GM23338 (cell line): ENCODE measurements at regions not wholly inside any gene's neighbourhood (a gene's known extent, or its start where the extent isn't known, plus 50 kb on each side); places are given as distances from the start of the nearest gene placed in this dataset.
A peak's percentile ranks its signal among the peaks of the same experiment; 100 is the strongest.

ENCODE experiments used
- ATAC-seq: fragments of 200-7000 bp; cut with Tn5 transposase; 3 replicates; pipeline ENCODE4 v1.9.1; 2020
- DNase-seq: peaks from one replicate; pipeline ENCODE4 v3.0.0-alpha.2; 2015; ENCODE audit warnings: low spot score
- H2AFZ ChIP-seq: fragments of 200-600 bp; sonication (generic); 2 replicates; pipeline ENCODE4 v1.8.0; 2016; ENCODE audit warnings: antibody characterized with exemption, mild to moderate bottlenecking, moderate library complexity
- H3F3A ChIP-seq: fragments of 200-600 bp; sonication (generic); replicated peaks from 2 replicates; pipeline ENCODE4 v1.8.0; 2017; ENCODE audit warnings: antibody characterized with exemption, mixed run types, low read depth
- H3K27ac ChIP-seq: fragments of 200-600 bp; sonication (generic); 2 replicates; pipeline ENCODE4 v1.6.1; 2016; ENCODE audit warnings: low read depth
- H3K27me3 ChIP-seq: fragments of 200-600 bp; sonication (generic); 2 replicates; pipeline ENCODE4 v1.8.0; 2016; ENCODE audit warnings: mild to moderate bottlenecking, mixed run types, moderate library complexity; ENCODE audit not compliant: insufficient read depth
- H3K36me3 ChIP-seq: fragments of 200-600 bp; sonication (generic); 2 replicates; pipeline ENCODE4 v1.8.0; 2016; ENCODE audit warnings: mild to moderate bottlenecking; ENCODE audit not compliant: insufficient read depth
- H3K4me1 ChIP-seq: fragments of 200-600 bp; sonication (generic); 2 replicates; pipeline ENCODE4 v1.8.0; 2016; ENCODE audit warnings: mild to moderate bottlenecking, moderate library complexity; ENCODE audit not compliant: insufficient read depth
- H3K4me2 ChIP-seq: fragments of 200-600 bp; sonication (generic); 2 replicates; pipeline ENCODE4 v1.7.1; 2017; ENCODE audit warnings: mixed run types
- H3K4me3 ChIP-seq: fragments of 200-600 bp; sonication (generic); 2 replicates; pipeline ENCODE4 v1.6.1; 2016; ENCODE audit warnings: mixed run types
- H3K79me2 ChIP-seq: fragments of 200-600 bp; sonication (generic); replicated peaks from 2 replicates; pipeline ENCODE4 v1.8.0; 2017; ENCODE audit warnings: mild to moderate bottlenecking; ENCODE audit not compliant: insufficient read depth
- H3K9me2 ChIP-seq: fragments of 200-600 bp; sonication (generic); 2 replicates; pipeline ENCODE4 v1.8.0; 2017; ENCODE audit not compliant: insufficient read depth
- H4K20me1 ChIP-seq: fragments of 200-600 bp; sonication (generic); replicated peaks from 2 replicates; pipeline ENCODE4 v1.8.0; 2017; ENCODE audit warnings: mild to moderate bottlenecking; ENCODE audit not compliant: insufficient read depth
- H3K27ac Mint-ChIP-seq: 2 replicates; pipeline ENCODE4 v1.8.0; 2020; ENCODE audit warnings: inconsistent platforms, mild to moderate bottlenecking, moderate library complexity, mixed read lengths
- H3K27me3 Mint-ChIP-seq: 3 replicates; pipeline ENCODE4 v1.8.0; 2022; ENCODE audit warnings: low read depth, mild to moderate bottlenecking, moderate library complexity, mixed read lengths, inconsistent platforms; ENCODE audit not compliant: insufficient read depth, poor library complexity
- H3K36me3 Mint-ChIP-seq: 3 replicates; pipeline ENCODE4 v1.8.0; 2021; ENCODE audit warnings: low read depth, mild to moderate bottlenecking, inconsistent platforms, moderate library complexity, mixed read lengths
- H3K4me1 Mint-ChIP-seq: 3 replicates; pipeline ENCODE4 v1.8.0; 2020; ENCODE audit warnings: mild to moderate bottlenecking, inconsistent platforms, mixed read lengths
- H3K4me3 Mint-ChIP-seq: 3 replicates; pipeline ENCODE4 v1.8.0; 2021; ENCODE audit warnings: moderate library complexity, mild to moderate bottlenecking, inconsistent platforms, mixed read lengths
- H3K9me3 Mint-ChIP-seq: 3 replicates; pipeline ENCODE4 v1.8.0; 2020; ENCODE audit warnings: moderate library complexity, mild to moderate bottlenecking, inconsistent platforms, mixed read lengths
- CREB1 ChIP-seq: fragments of 250-450 bp; sonication (Bioruptor Pico); IDR thresholded peaks from 2 replicates; pipeline ENCODE4 v1.5.0; 2020; ENCODE audit warnings: low read depth, mild to moderate bottlenecking, moderate library complexity
- CTCF ChIP-seq, 2 experiments: fragments of 200-600 bp in 1 of 2; sonication (generic) in 1 of 2; conservative IDR thresholded peaks; 2 replicates each; pipeline versions ENCODE4 v1.5.1 to v1.6.1; 2016 to 2017; ENCODE audit warnings: antibody characterized with exemption in 2 of 2, low read depth in 2 of 2, mild to moderate bottlenecking in 2 of 2, moderate library complexity in 1 of 2
- JUNB ChIP-seq: IDR thresholded peaks from one replicate; pipeline ENCODE4 v1.6.1; 2016; ENCODE audit warnings: antibody characterized with exemption; ENCODE audit not compliant: unreplicated experiment
- NANOG ChIP-seq: IDR thresholded peaks from 2 replicates; pipeline ENCODE4 v1.6.1; 2016; ENCODE audit warnings: antibody characterized with exemption, borderline replicate concordance
- POLR2AphosphoS5 ChIP-seq: IDR thresholded peaks from 2 replicates; pipeline ENCODE4 v1.6.1; 2016; ENCODE audit warnings: antibody characterized with exemption, low read depth
- TF ChIP-seq, protein P1 (sequence below): fragments of 250-450 bp; sonication (Bioruptor Pico); IDR thresholded peaks from 2 replicates; pipeline ENCODE4 v1.5.0; 2020; ENCODE audit warnings: mild to moderate bottlenecking, moderate library complexity
- TF ChIP-seq, protein P2 (sequence below): IDR thresholded peaks from one replicate; pipeline ENCODE4 v1.6.1; 2018; ENCODE audit warnings: antibody characterized with exemption; ENCODE audit not compliant: unreplicated experiment

DNA sequence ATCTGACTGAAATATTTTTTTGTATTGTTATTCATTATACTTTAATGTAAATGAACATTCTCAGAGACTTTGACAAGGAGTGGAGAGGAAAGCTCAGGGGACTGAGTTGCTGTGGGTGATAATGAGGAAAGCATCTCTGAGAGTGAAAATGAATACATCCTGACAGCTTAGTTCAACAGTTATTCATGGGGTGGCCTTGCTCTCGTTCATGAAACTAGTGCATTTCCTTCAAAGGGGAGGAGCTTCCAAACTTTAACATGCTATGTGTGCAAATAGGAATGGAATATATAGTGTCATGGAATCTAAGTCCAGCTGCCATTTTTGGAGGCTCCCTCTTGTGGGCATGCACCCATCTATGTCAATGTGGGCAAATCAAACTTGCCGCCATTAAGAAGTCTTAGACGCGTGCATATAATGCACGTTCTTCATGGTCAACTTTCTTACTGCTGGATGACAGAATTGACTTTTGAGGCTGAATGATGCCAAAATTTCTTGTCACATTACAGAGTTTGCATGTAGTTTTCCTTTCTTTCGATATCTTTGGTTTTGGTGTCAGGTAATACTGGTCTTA is 124.3 kb upstream of the TMEM170B start:
- ATAC-seq (no peak), DNase-seq (no peak)
- H3K9me3 Mint-ChIP-seq = peaks cover 12% of the 10 kb centered on the region; the same call in 2 of the 3 replicates
- Histone ChIP-seq H2AFZ (no peak overlapping the region), H3K27me3 (no peaks in the 10 kb centered on the region), H3K27ac (no peak overlapping the region), H3K79me2 (no peaks in the 10 kb centered on the region), H3K9me2 (no peaks in the 10 kb centered on the region), H3F3A (no peaks in the 10 kb centered on the region), H3K4me3 (no peak overlapping the region), H4K20me1 (no peaks in the 10 kb centered on the region), H3K36me3 (no peaks in the 10 kb centered on the region), H3K4me1 (no peaks in the 10 kb centered on the region), H3K4me2 (no peak overlapping the region)
- peaks cover 7% of the 10 kb centered on the region for H3K36me3 Mint-ChIP-seq
- TF ChIP-seq CTCF (conservative IDR thresholded peaks at IDR 0.05; ENCODE audit: low read depth in 2 of 2) = peak; percentile 29 to 32
- TF ChIP-seq, protein P1, sequence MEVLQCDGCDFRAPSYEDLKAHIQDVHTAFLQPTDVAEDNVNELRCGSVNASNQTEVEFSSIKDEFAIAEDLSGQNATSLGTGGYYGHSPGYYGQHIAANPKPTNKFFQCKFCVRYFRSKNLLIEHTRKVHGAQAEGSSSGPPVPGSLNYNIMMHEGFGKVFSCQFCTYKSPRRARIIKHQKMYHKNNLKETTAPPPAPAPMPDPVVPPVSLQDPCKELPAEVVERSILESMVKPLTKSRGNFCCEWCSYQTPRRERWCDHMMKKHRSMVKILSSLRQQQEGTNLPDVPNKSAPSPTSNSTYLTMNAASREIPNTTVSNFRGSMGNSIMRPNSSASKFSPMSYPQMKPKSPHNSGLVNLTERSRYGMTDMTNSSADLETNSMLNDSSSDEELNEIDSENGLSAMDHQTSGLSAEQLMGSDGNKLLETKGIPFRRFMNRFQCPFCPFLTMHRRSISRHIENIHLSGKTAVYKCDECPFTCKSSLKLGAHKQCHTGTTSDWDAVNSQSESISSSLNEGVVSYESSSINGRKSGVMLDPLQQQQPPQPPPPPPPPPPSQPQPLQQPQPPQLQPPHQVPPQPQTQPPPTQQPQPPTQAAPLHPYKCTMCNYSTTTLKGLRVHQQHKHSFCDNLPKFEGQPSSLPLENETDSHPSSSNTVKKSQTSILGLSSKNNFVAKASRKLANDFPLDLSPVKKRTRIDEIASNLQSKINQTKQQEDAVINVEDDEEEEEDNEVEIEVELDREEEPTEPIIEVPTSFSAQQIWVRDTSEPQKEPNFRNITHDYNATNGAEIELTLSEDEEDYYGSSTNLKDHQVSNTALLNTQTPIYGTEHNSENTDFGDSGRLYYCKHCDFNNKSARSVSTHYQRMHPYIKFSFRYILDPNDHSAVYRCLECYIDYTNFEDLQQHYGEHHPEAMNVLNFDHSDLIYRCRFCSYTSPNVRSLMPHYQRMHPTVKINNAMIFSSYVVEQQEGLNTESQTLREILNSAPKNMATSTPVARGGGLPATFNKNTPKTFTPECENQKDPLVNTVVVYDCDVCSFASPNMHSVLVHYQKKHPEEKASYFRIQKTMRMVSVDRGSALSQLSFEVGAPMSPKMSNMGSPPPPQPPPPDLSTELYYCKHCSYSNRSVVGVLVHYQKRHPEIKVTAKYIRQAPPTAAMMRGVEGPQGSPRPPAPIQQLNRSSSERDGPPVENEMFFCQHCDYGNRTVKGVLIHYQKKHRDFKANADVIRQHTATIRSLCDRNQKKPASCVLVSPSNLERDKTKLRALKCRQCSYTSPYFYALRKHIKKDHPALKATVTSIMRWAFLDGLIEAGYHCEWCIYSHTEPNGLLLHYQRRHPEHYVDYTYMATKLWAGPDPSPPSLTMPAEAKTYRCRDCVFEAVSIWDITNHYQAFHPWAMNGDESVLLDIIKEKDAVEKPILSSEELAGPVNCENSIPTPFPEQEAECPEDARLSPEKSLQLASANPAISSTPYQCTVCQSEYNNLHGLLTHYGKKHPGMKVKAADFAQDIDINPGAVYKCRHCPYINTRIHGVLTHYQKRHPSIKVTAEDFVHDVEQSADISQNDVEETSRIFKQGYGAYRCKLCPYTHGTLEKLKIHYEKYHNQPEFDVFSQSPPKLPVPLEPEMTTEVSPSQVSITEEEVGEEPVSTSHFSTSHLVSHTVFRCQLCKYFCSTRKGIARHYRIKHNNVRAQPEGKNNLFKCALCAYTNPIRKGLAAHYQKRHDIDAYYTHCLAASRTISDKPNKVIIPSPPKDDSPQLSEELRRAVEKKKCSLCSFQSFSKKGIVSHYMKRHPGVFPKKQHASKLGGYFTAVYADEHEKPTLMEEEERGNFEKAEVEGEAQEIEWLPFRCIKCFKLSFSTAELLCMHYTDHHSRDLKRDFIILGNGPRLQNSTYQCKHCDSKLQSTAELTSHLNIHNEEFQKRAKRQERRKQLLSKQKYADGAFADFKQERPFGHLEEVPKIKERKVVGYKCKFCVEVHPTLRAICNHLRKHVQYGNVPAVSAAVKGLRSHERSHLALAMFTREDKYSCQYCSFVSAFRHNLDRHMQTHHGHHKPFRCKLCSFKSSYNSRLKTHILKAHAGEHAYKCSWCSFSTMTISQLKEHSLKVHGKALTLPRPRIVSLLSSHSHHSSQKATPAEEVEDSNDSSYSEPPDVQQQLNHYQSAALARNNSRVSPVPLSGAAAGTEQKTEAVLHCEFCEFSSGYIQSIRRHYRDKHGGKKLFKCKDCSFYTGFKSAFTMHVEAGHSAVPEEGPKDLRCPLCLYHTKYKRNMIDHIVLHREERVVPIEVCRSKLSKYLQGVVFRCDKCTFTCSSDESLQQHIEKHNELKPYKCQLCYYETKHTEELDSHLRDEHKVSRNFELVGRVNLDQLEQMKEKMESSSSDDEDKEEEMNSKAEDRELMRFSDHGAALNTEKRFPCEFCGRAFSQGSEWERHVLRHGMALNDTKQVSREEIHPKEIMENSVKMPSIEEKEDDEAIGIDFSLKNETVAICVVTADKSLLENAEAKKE (CRISPR knock-in tag) = no peak
- no peak for TF ChIP-seq JUNB
- peaks cover 1% of the 10 kb centered on the region for H3K27me3 Mint-ChIP-seq
- no peak overlapping the region for H3K4me3 Mint-ChIP-seq
- no peak overlapping the region for H3K27ac Mint-ChIP-seq
- H3K4me1 Mint-ChIP-seq = no peaks in the 10 kb centered on the region

DNA sequence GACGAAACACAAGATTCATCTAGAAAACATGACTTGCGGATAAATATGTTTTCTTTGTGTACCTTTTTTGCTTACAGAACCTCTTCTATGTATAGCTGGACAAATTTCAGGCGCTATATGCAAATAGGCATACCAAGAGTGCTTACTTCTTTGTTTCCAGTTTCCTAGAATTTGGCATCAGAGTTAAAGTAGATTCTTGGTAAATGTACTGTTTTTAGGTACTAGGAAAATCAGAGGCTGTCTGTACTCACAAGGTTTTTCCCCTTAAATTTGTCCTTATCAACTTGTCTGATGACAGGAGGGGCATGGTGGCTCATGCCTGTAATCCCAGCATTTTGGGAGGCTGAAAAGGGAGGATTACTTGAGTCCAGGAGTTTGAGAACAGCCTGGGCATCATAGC is 124.9 kb upstream of the TMEM170B start:
- Histone ChIP-seq H3K27me3 (no peaks in the 10 kb centered on the region), H3K4me2 (no peak overlapping the region), H2AFZ (no peak overlapping the region), H3K36me3 (no peaks in the 10 kb centered on the region), H3K9me2 (no peaks in the 10 kb centered on the region), H3F3A (no peaks in the 10 kb centered on the region), H3K79me2 (no peaks in the 10 kb centered on the region), H3K27ac (no peak overlapping the region), H4K20me1 (no peaks in the 10 kb centered on the region), H3K4me3 (no peak overlapping the region), H3K4me1 (no peaks in the 10 kb centered on the region; the same call in 1 of the 2 replicates)
- peaks cover 8% of the 10 kb centered on the region; the same call in 2 of the 3 replicates for H3K9me3 Mint-ChIP-seq
- ATAC-seq (no peak), DNase-seq (no peak)
- no peaks in the 10 kb centered on the region for H3K4me1 Mint-ChIP-seq
- peaks cover 2% of the 10 kb centered on the region for H3K36me3 Mint-ChIP-seq
- H3K4me3 Mint-ChIP-seq = no peak overlapping the region
- H3K27me3 Mint-ChIP-seq = peaks cover 2% of the 10 kb centered on the region
- no peak overlapping the region for H3K27ac Mint-ChIP-seq
- TF ChIP-seq CTCF (conservative IDR thresholded peaks at IDR 0.05; ENCODE audit: low read depth in 2 of 2) (no peak), CREB1 (CRISPR knock-in tag) (no peak), JUNB (no peak), POLR2AphosphoS5 (no peak), NANOG (no peak)
- TF ChIP-seq, protein P2, sequence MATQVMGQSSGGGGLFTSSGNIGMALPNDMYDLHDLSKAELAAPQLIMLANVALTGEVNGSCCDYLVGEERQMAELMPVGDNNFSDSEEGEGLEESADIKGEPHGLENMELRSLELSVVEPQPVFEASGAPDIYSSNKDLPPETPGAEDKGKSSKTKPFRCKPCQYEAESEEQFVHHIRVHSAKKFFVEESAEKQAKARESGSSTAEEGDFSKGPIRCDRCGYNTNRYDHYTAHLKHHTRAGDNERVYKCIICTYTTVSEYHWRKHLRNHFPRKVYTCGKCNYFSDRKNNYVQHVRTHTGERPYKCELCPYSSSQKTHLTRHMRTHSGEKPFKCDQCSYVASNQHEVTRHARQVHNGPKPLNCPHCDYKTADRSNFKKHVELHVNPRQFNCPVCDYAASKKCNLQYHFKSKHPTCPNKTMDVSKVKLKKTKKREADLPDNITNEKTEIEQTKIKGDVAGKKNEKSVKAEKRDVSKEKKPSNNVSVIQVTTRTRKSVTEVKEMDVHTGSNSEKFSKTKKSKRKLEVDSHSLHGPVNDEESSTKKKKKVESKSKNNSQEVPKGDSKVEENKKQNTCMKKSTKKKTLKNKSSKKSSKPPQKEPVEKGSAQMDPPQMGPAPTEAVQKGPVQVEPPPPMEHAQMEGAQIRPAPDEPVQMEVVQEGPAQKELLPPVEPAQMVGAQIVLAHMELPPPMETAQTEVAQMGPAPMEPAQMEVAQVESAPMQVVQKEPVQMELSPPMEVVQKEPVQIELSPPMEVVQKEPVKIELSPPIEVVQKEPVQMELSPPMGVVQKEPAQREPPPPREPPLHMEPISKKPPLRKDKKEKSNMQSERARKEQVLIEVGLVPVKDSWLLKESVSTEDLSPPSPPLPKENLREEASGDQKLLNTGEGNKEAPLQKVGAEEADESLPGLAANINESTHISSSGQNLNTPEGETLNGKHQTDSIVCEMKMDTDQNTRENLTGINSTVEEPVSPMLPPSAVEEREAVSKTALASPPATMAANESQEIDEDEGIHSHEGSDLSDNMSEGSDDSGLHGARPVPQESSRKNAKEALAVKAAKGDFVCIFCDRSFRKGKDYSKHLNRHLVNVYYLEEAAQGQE = no peak
